Ascending aorta (tissue), 2 donors: ENCODE measurements at regions not wholly inside any gene's neighbourhood (a gene's known extent, or its start where the extent isn't known, plus 50 kb on each side); places are given as distances from the start of the nearest gene placed in this dataset.
"Not testable (repeated sequence)": the region's sequence is repeated elsewhere in the genome, so short reads cannot be mapped to it uniquely, and the experiment has no call there.

ENCODE experiments used
- DNase-seq, 2 donors: peaks; one replicate each; pipeline ENCODE4 v3.0.0-alpha.2; 2019; ENCODE audit warnings: low spot score in 2 of 2
- H3K27ac ChIP-seq, 2 donors: fragments of 200-600 bp; sonication (generic); one replicate each; pipeline ENCODE4 v1.5.1; 2016 to 2017; ENCODE audit warnings: mild to moderate bottlenecking in 1 of 2
- H3K27me3 ChIP-seq: fragments of 200-600 bp; sonication (generic); one replicate; pipeline ENCODE4 v1.5.1; 2017
- H3K36me3 ChIP-seq, 2 donors: fragments of 200-600 bp; sonication (generic); one replicate each; pipeline ENCODE4 v1.5.1; 2016
- H3K4me1 ChIP-seq, 2 donors: fragments of 200-600 bp; sonication (generic); one replicate each; pipeline ENCODE4 v1.5.1; 2016 to 2017; ENCODE audit warnings: mild to moderate bottlenecking in 1 of 2
- H3K4me3 ChIP-seq, 2 donors: fragments of 200-600 bp; sonication (generic); one replicate each; pipeline ENCODE4 v1.5.1; 2016 to 2017; ENCODE audit warnings: mild to moderate bottlenecking in 1 of 2
- H3K9me3 ChIP-seq, 2 donors: fragments of 200-600 bp; sonication (generic); one replicate each; pipeline ENCODE4 v1.5.1; 2016
- CTCF ChIP-seq, 3 experiments: fragments of 200-600 bp in 2 of 3; fragments of 450-650 bp in 1 of 3; sonication (generic) in 2 of 3; IDR thresholded peaks; one replicate each; pipeline ENCODE4 v1.5.1; 2016 to 2019; ENCODE audit warnings: antibody characterized with exemption in 3 of 3, mild to moderate bottlenecking in 1 of 3, moderate library complexity in 1 of 3
- intact Hi-C: fragments of 100-400 bp; cut with DNase I; formaldehyde crosslinking; loops from one replicate; pipeline ENCODE4 v1.15.1; 2023

GRCh38 chr5:94102849-94103248 lies 361.4 kb upstream of the POU5F2 start:
- H3K4me1 ChIP-seq, result no peaks in the 10 kb centered on the region
- no peaks in the 10 kb centered on the region for H3K36me3 ChIP-seq
- no peak overlapping the region for H3K27ac ChIP-seq
- H3K27me3 ChIP-seq, result no peaks in the 10 kb centered on the region
- TF ChIP-seq CTCF (IDR thresholded peaks at IDR 0.05), result no peak
- peaks cover 0 to 18% of the 10 kb centered on the region in 2 donors for H3K9me3 ChIP-seq
- DNase-seq, result no peak
- intact Hi-C loops, result no loop called here
- H3K4me3 ChIP-seq, result no peak overlapping the region

GRCh38 chr5:94097384-94097783 lies 356.0 kb upstream of the POU5F2 start:
- H3K9me3 ChIP-seq, H3K27ac ChIP-seq, intact Hi-C loops, H3K4me3 ChIP-seq, H3K27me3 ChIP-seq, DNase-seq, H3K4me1 ChIP-seq, H3K36me3 ChIP-seq: not testable (repeated sequence)

- Histone ChIP-seq H3K36me3 (no peaks in the 10 kb centered on the region), H3K4me1 (no peaks in the 10 kb centered on the region), H3K27me3 (no peaks in the 10 kb centered on the region), H3K4me3 (no peak overlapping the region), H3K9me3 (no peaks in the 10 kb centered on the region), H3K27ac (no peak overlapping the region)
- DNase-seq, result no peak
- intact Hi-C loops, result no loop called here
- TF ChIP-seq CTCF (IDR thresholded peaks at IDR 0.05), result no peak
These were observed 353.5 kb upstream of the POU5F2 start for GRCh38 chr5:94094793-94095441.

GRCh38 chr5:94093300-94093699 lies 351.9 kb upstream of the POU5F2 start:
- H3K27me3 ChIP-seq, result no peaks in the 10 kb centered on the region
- H3K27ac ChIP-seq, result no peak overlapping the region
- H3K36me3 ChIP-seq, result no peaks in the 10 kb centered on the region
- H3K4me1 ChIP-seq, result no peaks in the 10 kb centered on the region
- intact Hi-C loops, result no loop called here
- DNase-seq, result no peak
- no peaks in the 10 kb centered on the region for H3K9me3 ChIP-seq
- no peak overlapping the region for H3K4me3 ChIP-seq
- no peak for TF ChIP-seq CTCF (IDR thresholded peaks at IDR 0.05)

GRCh38 chr5:94086635-94087034 lies 345.2 kb upstream of the POU5F2 start:
- H3K9me3 ChIP-seq, H3K27ac ChIP-seq, H3K4me3 ChIP-seq, H3K27me3 ChIP-seq, DNase-seq, intact Hi-C loops, H3K4me1 ChIP-seq, H3K36me3 ChIP-seq: not testable (repeated sequence)

- Histone ChIP-seq H3K27ac (no peak overlapping the region), H3K4me3 (no peak overlapping the region), H3K36me3 (no peaks in the 10 kb centered on the region), H3K9me3 (no peaks in the 10 kb centered on the region), H3K4me1 (no peaks in the 10 kb centered on the region), H3K27me3 (no peaks in the 10 kb centered on the region)
- no peak for DNase-seq
- no peak for TF ChIP-seq CTCF (IDR thresholded peaks at IDR 0.05)
- intact Hi-C loops, result no loop called here
These were observed 344.8 kb upstream of the POU5F2 start for GRCh38 chr5:94086194-94086593.

- no peaks in the 10 kb centered on the region for H3K36me3 ChIP-seq
- H3K4me1 ChIP-seq, result no peaks in the 10 kb centered on the region
- no peak overlapping the region for H3K27ac ChIP-seq
- intact Hi-C loops, result no loop called here
- no peak for TF ChIP-seq CTCF (IDR thresholded peaks at IDR 0.05)
- H3K27me3 ChIP-seq, result no peaks in the 10 kb centered on the region
- no peak for DNase-seq
- H3K4me3 ChIP-seq, result no peak overlapping the region
- H3K9me3 ChIP-seq, result no peaks in the 10 kb centered on the region
These were observed 341.0 kb upstream of the POU5F2 start for GRCh38 chr5:94082405-94082804.
